Ectodermal cell (in vitro differentiated cells): ENCODE measurements at regions not wholly inside any gene's neighbourhood (a gene's known extent, or its start where the extent isn't known, plus 50 kb on each side); places are given as distances from the start of the nearest gene placed in this dataset.

Source experiments
- H3K27ac ChIP-seq: 2 replicates; pipeline ENCODE4 v1.7.0; 2013; ENCODE audit warnings: mild to moderate bottlenecking, low read depth, low read length; ENCODE audit not compliant: insufficient read depth, poor library complexity, severe bottlenecking
- H3K27me3 ChIP-seq: 2 replicates; pipeline ENCODE4 v1.7.0; 2013; ENCODE audit warnings: mild to moderate bottlenecking, low read length; ENCODE audit not compliant: insufficient read depth, control insufficient read depth, poor library complexity, severe bottlenecking
- H3K36me3 ChIP-seq: one replicate; pipeline ENCODE4 v1.7.0; 2013; ENCODE audit warnings: low read length; ENCODE audit not compliant: control insufficient read depth, insufficient read depth
- H3K4me1 ChIP-seq: one replicate; pipeline ENCODE4 v1.7.0; 2013; ENCODE audit warnings: low read length; ENCODE audit not compliant: control insufficient read depth, insufficient read depth
- H3K4me3 ChIP-seq: 2 replicates; pipeline ENCODE4 v1.7.0; 2013; ENCODE audit warnings: low read depth, low read length, control low read depth; ENCODE audit not compliant: insufficient read depth
- H3K9me3 ChIP-seq: 2 replicates; pipeline ENCODE4 v1.7.0; 2013; ENCODE audit warnings: mild to moderate bottlenecking, low read length, moderate library complexity; ENCODE audit not compliant: control insufficient read depth
- WGBS, 2 experiments: methylation state at CpG; one replicate each; pipeline ENCODE4 v1.1.7; 2013; ENCODE audit warnings: missing lambda C conversion rate in 2 of 2; 5-methylcytosine and 5-hydroxymethylcytosine counted together

DNA sequence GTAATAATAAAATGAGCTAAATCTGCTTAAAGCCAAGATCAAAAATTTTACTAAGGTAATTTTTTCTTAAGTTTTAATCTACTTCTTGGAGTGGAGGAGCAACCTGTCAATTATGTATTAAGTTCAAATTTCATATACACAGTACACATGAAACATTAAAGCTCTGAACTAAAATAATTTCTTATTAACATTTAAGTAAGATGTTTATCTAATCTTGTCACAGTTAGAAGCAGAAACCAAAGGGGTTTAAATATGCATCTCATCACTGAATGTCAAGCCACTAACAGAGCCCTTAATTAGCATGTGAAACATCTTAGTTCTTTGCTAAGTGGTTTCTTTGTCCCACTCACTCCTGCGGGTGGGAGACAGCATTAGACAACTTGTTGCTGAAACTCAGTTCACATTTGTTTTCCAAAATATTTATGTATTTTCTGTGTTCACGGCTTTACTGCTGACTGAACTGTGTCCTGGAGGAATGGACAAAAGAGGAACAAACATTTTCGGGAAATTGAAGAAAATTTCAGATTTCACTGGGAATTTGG lies 130.9 kb upstream of the MBL2 start:
- H3K4me1 ChIP-seq = peaks cover 5% of the 10 kb centered on the region
- no peaks in the 10 kb centered on the region for H3K27me3 ChIP-seq
- H3K27ac ChIP-seq = no peak overlapping the region
- H3K9me3 ChIP-seq = no peaks in the 10 kb centered on the region
- 0 to 9% methylated on average over 2 to 3 of the region's 3 CpGs for WGBS, 2 experiments
- H3K36me3 ChIP-seq = no peaks in the 10 kb centered on the region
- H3K4me3 ChIP-seq = no peak overlapping the region

DNA sequence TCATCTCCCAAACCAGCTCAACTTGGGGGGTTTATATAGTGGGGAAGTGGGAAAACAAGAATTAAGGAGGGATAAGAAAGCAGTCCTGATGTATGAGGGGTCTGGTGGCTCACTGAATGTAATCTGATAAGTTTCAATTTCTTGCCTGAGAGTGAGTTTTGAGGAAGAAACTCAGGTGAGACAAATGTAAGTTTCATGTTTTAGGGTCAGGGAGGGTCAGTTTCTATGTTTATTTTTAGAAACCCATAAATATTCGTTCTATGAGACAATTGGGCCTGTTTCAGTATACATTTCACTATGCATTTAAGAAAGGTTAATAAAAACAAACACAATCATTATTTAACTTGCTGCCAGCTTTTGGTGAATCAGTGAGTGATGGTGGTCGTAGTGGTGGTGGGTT lies 128.0 kb upstream of the MBL2 start:
- H3K27me3 ChIP-seq = no peaks in the 10 kb centered on the region
- 100% methylated on average over 2 of the region's 2 CpGs; no CpG with 5 or more reads in 1 of the 2 experiments for WGBS, 2 experiments

DNA sequence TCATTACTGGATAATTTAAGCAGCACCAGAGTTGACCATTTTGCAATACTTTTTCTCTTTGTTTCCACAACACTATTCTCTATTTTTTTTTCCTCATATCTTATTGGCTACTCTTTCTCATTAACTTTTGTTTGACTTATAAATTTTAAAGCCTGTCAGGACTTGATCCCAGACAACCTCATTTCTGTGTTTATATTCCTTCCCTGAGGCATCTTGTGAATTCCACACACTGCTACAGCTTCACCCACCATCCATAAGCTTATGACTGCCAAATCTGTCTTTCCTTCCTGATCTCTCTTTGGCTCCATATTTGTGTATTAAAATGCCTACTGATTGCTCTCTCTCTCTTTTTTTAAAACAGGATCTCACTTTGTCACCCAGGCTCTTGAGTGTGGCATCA lies 124.6 kb upstream of the MBL2 start:
- H3K4me1 ChIP-seq = no peaks in the 10 kb centered on the region
- no peaks in the 10 kb centered on the region for H3K36me3 ChIP-seq
- H3K27me3 ChIP-seq = no peaks in the 10 kb centered on the region
- H3K4me3 ChIP-seq = no peak overlapping the region
- no peak overlapping the region for H3K27ac ChIP-seq
- no peaks in the 10 kb centered on the region for H3K9me3 ChIP-seq

More for the DNA sequence above, 128.0 kb upstream of the MBL2 start:
- Histone ChIP-seq H3K27ac (no peak overlapping the region), H3K9me3 (no peaks in the 10 kb centered on the region), H3K36me3 (no peaks in the 10 kb centered on the region), H3K4me3 (no peak overlapping the region), H3K4me1 (peaks cover 5% of the 10 kb centered on the region)

DNA sequence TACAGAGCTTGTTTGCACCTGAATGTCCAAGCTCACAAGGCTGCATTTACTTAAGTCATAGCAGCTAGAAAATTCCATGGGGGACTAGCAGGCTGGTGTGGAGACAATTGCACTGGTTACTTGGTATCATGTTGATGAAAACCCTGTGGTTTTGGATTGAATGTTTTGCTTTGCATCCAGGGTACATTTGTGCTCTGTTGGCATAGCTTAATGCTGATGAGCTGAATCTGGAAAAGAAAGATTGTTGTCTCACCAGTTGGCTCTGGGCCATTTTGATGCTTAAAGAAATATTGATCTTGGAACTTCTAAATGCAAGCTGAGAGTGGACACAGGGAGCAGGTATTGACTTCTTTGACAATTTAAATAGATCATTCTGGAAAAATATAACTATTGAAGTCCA lies 122.5 kb upstream of the MBL2 start:
- H3K9me3 ChIP-seq = no peaks in the 10 kb centered on the region
- H3K36me3 ChIP-seq = no peaks in the 10 kb centered on the region
- H3K27me3 ChIP-seq = no peaks in the 10 kb centered on the region
- no peak overlapping the region for H3K27ac ChIP-seq
- H3K4me3 ChIP-seq = no peak overlapping the region
- no peaks in the 10 kb centered on the region for H3K4me1 ChIP-seq

DNA sequence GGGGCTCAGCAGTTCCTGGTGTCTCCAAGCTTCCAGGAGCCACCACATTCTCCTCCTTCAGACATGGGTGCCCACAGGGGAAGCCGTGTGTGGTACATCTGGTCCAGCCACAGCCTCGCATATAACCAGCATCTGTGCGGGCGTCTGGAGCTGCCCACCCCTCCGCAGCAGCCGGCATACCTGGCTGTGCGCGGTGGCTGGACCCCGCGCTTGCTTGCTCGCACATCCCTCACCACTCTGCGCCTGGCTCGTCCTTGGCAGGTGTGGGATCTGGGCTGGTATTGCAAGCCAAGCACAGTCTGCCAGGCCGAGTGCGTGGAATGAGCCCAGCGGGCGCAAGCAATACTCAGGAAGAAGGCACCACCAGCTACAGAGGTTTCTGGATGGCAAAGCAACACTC lies 117.7 kb upstream of the MBL2 start:
- Histone ChIP-seq H3K27me3 (no peaks in the 10 kb centered on the region), H3K36me3 (no peaks in the 10 kb centered on the region), H3K27ac (no peak overlapping the region), H3K4me3 (no peak overlapping the region), H3K9me3 (no peaks in the 10 kb centered on the region), H3K4me1 (no peaks in the 10 kb centered on the region)
- 95% methylated on average over 17 of the region's 17 CpGs for WGBS, 2 experiments

DNA sequence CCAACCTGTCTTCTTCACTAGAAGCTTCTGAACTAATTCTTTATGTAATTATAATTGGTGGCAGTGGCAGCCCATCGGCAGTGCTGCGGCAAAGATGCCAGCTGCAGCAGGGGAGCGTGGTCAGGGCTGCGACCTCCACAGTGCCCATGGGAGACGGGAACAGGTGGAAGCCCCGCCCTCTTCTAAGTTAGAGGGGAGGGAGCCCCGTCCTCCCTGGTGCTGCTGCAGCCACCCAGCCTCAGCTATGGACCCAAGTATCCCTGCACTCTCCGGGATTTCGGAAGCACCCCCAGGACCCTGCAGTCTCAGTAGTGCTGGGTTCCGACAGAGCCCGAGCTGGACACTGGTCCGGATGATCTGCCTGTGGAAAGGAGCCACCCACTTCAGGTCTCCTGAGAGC lies 117.0 kb upstream of the MBL2 start:
- H3K4me3 ChIP-seq = no peak overlapping the region
- 95 to 96% methylated on average over 12 of the region's 12 CpGs for WGBS, 2 experiments

DNA sequence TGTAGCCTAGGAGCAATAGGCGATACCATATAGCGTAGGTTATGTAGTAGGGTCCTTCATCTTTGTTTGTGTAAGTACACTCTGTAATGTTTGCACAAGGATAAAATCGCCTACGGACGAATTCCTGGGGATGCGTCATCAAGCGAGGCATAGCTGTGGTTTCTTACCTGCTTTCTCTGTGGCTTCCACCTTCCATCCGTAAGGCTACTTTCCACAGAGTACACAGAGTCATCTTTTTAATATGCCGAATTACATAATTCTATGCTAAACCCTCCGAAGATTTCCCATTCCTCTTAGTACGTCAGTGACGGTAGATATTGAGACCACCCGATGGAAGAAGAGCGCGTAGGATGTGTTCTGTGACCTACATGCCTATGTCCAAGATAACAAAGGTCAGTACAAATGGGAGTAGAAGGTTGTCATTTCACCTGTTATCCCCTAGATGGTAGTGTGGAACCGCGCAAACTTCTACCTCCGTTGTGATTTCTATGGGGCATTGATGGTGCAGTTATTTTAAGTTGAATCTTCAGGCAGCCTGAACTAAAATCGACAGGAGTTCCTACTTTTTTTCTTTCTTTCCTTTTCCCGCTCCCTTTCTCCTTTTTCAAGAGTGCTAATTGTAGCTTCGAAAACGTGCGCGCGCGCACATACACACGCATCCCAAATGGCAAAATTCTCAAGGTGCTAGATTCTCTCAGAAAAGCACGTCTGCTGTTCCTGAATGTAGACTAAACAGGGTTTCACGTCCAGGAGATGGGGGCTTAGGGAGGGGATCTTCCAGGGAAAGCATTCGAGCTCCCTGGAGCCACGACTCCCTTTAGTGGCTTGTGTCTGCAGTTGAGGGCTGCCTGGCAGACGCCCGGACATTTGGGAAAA lies 111.7 kb upstream of the MBL2 start:
- H3K4me3 ChIP-seq = no peak overlapping the region
- no peaks in the 10 kb centered on the region for H3K9me3 ChIP-seq
- WGBS, 2 experiments = 44 to 47% methylated on average over 33 of the region's 33 CpGs
- no peaks in the 10 kb centered on the region for H3K27me3 ChIP-seq
- no peak overlapping the region for H3K27ac ChIP-seq
- H3K4me1 ChIP-seq = no peaks in the 10 kb centered on the region
- H3K36me3 ChIP-seq = no peaks in the 10 kb centered on the region

More for the DNA sequence above, 117.0 kb upstream of the MBL2 start:
- Histone ChIP-seq H3K36me3 (no peaks in the 10 kb centered on the region), H3K27ac (no peak overlapping the region), H3K27me3 (no peaks in the 10 kb centered on the region), H3K4me1 (no peaks in the 10 kb centered on the region), H3K9me3 (no peaks in the 10 kb centered on the region)

DNA sequence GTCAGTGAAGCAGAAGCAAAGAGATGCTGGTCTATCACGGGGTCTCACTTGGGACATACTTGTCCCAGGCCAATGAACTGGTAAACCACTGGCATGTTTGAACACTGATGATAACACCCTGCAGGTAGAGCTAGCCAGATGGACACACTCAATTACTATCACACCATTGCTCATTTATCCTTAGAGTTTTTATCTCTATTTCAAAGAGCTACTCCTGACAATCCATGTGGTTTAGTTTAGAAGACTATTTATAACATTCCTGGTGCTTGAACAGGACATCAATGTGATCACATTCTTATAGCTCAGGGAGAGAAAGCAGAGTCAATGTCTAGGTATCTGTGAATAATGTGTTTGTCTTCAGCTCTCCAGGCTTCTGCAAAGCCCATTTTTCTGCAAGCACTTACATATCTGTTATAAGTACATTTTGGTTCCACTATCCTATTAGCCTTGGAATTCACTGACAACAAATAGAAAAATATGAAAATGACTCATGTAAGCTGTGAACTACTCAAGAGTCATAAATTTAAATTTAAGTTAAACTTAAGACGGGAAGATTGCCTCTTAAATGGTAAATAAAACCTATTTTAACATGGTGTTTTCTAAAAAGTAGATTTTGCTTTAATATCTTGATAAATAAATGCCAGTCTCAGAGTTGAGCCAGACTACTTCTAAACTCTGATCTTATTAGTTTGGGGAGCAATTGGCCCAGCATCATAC lies 106.7 kb upstream of the MBL2 start:
- no peak overlapping the region for H3K27ac ChIP-seq
- H3K27me3 ChIP-seq = no peaks in the 10 kb centered on the region
- H3K9me3 ChIP-seq = no peaks in the 10 kb centered on the region
- 88 to 94% methylated on average over 1 to 2 of the region's 2 CpGs for WGBS, 2 experiments
- H3K4me3 ChIP-seq = no peak overlapping the region
- no peaks in the 10 kb centered on the region for H3K36me3 ChIP-seq
- H3K4me1 ChIP-seq = peaks cover 4% of the 10 kb centered on the region

DNA sequence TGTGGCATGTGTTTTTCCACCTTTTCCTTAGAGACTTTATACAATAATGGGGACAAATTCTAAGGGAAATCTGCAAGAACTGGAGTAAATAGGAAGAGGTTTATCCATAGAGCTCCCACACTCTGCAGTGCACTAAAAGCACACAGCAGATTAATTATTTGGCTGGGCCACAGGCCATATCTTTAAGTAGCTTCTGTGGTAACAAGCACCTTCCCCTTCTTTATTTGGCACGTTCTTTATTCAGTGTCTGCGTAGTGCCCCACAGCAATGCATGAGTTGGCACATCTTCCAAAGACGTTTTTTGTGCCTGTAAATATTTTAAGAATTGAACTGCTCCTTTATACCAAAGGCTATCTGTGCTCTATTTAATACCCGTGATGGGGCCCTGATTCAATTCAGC lies 104.9 kb upstream of the MBL2 start:
- H3K27ac ChIP-seq = no peak overlapping the region
- H3K9me3 ChIP-seq = no peaks in the 10 kb centered on the region
- H3K36me3 ChIP-seq = no peaks in the 10 kb centered on the region
- no peak overlapping the region for H3K4me3 ChIP-seq
- H3K4me1 ChIP-seq = peaks cover 4% of the 10 kb centered on the region
- 93% methylated on average over 3 of the region's 4 CpGs for WGBS, 2 experiments
- H3K27me3 ChIP-seq = no peaks in the 10 kb centered on the region

DNA sequence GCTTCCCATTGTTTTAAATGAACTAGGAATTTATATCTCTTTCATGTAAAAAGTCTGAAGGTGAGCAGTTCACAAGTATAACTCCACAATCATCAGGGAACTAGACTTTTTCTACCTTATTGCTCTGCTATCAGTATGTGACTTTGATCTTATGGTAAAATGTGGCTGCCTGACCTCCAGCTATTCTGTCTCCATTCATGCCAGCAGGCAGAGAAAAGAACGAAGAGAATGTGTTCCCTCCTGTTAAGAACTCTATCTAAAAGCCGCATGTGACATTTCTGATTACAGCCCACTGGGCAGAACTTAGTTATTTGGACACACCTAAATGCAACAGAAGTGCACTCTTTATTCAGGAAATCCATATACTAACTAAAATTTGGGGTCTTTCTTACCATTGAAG lies 102.8 kb upstream of the MBL2 start:
- WGBS, 2 experiments = 74 to 82% methylated on average over 2 of the region's 2 CpGs
- Histone ChIP-seq H3K36me3 (no peaks in the 10 kb centered on the region), H3K4me3 (no peak overlapping the region), H3K27ac (no peak overlapping the region), H3K9me3 (no peaks in the 10 kb centered on the region), H3K27me3 (no peaks in the 10 kb centered on the region), H3K4me1 (peaks cover 4% of the 10 kb centered on the region)
